ENCODE measurements at regions not wholly inside any gene's neighbourhood (a gene's known extent, or its start where the extent isn't known, plus 50 kb on each side); places are given as distances from the start of the nearest gene placed in this dataset.

DNA sequence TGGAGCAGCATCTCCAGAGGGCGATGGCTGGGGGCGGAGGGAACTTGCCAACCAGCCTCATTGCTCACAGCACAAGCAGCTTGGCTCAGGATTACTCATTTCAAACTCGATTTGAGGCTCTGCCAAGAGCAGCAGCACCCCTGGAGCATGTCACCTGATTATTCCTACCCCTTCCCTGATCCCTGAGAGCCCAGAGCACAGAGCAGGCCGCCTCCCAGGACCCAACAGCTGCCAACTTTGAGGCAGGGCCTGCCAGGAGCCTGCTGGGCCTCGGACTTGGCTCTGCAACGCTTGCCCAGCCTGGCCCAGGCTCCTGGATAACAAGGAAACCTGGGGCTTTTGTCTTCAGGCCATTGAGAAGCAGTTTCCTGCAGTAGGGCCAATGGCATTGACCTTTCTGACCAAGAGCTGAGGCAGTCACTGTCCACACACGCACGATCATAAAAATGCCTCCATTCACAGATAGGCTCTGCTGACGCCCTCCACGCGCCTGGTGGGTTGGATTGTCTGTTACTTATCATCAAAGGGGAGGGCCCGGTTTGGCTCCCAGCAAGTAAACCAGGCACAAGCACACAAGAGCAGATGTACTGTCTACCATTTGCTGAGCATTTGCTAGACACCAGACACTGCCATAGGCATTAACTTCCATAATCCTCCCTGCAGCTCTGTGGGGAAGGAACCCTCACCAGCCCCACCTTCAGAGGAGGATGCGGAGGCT lies 406.6 kb upstream of the EEF2KMT start:
- DNase-seq (ENCODE audit: low read depth) = no peak
- TF ChIP-seq, protein P1, sequence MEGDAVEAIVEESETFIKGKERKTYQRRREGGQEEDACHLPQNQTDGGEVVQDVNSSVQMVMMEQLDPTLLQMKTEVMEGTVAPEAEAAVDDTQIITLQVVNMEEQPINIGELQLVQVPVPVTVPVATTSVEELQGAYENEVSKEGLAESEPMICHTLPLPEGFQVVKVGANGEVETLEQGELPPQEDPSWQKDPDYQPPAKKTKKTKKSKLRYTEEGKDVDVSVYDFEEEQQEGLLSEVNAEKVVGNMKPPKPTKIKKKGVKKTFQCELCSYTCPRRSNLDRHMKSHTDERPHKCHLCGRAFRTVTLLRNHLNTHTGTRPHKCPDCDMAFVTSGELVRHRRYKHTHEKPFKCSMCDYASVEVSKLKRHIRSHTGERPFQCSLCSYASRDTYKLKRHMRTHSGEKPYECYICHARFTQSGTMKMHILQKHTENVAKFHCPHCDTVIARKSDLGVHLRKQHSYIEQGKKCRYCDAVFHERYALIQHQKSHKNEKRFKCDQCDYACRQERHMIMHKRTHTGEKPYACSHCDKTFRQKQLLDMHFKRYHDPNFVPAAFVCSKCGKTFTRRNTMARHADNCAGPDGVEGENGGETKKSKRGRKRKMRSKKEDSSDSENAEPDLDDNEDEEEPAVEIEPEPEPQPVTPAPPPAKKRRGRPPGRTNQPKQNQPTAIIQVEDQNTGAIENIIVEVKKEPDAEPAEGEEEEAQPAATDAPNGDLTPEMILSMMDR (conservative IDR thresholded peaks at IDR 0.05; ENCODE audit: low read depth, low read length) = no peak
- no peak overlapping the region for H3K4me3 ChIP-seq (ENCODE audit: low read depth, low read length)

DNA sequence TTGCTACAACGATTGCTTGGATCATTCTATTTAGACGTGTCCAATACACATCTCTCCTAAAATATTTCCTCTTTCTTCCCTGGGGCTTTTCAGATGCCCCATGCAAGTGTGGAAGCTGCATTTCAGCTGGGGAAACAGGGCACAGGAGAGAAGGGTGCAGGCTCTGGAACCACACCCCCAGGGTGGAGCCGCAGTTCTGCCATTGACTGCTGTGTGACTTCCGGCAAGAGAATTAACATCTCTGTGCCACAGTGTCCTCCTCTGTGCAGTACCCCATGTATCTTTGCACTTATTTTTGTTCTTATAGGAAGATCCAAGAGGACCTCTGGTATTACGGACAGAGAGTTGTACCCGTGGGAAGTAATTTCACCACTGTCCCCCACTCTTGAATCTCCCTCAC lies 405.3 kb upstream of the EEF2KMT start:
- no peak for DNase-seq (ENCODE audit: low read depth)
- TF ChIP-seq, protein P1 (conservative IDR thresholded peaks at IDR 0.05; ENCODE audit: low read depth, low read length) = no peak
- H3K4me3 ChIP-seq (ENCODE audit: low read depth, low read length) = no peak overlapping the region

DNA sequence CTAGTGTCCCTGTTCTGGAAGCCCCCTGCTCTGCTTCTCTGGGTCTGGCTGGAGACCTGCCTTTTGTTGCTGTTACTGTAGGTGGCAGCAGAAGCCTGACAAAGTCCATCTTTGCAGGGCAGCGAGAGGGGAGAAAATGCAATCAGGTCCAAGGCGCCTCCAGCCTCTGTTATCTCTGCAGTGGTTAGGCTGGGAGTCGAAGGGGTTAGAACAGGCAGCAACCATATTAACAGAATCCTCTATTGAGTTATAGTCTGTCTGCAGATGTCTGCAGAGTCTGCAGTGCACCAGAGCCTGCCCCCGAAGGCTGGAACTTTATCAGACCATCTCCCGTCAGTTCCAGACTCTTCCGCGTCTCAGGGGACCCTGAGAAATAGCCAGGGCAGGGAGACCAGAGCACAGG lies 404.9 kb upstream of the EEF2KMT start:
- DNase-seq (ENCODE audit: low read depth) = no peak
- TF ChIP-seq, protein P1 (conservative IDR thresholded peaks at IDR 0.05; ENCODE audit: low read depth, low read length) = no peak

DNA sequence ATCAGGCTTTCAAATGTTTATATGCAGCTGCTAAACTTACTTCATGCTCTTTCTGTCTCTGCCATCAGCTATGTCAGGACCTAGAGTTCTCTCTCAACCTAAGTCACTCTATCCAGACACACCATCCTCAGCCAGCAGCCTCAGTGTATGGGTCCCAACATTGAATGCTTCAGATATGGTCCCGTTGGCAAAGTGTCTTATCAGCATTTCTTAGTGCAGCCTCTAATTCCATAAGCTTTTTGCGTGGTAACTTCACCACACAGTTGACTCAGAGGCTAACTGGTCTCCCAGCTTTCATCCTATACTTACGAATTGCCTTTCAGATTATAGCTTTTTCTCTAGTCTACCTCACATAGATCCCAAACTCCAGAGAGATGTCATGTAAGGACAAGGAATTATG lies 402.9 kb upstream of the EEF2KMT start:
- H3K4me3 ChIP-seq (ENCODE audit: low read depth, low read length) = no peak overlapping the region
- no peak for DNase-seq (ENCODE audit: low read depth)
- TF ChIP-seq, protein P1 (conservative IDR thresholded peaks at IDR 0.05; ENCODE audit: low read depth, low read length) = no peak

More for the DNA sequence above, 404.9 kb upstream of the EEF2KMT start:
- H3K4me3 ChIP-seq (ENCODE audit: low read depth, low read length) = no peak overlapping the region

DNA sequence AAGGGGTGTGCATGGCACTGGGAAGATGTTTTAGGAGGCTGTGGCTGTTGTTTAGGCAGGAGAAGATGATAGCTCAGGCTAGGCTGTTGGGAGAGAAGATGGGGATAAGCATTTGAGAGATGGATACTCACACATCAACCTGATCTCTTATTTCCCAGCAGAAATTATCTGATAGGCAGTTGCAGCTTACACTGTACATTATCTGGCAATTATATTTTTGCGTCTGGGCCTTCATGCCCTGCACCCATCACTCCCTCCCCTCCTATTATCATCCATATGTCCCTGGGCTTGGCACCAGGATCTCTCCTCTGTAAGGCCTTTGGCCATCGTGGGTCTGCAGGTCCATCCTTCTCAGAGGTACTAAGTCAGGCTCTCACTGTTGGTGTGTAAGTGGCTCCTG lies 401.0 kb upstream of the EEF2KMT start:
- no peak for DNase-seq (ENCODE audit: low read depth)
- no peak overlapping the region for H3K4me3 ChIP-seq (ENCODE audit: low read depth, low read length)
- TF ChIP-seq, protein P1 (conservative IDR thresholded peaks at IDR 0.05; ENCODE audit: low read depth, low read length) = no peak

DNA sequence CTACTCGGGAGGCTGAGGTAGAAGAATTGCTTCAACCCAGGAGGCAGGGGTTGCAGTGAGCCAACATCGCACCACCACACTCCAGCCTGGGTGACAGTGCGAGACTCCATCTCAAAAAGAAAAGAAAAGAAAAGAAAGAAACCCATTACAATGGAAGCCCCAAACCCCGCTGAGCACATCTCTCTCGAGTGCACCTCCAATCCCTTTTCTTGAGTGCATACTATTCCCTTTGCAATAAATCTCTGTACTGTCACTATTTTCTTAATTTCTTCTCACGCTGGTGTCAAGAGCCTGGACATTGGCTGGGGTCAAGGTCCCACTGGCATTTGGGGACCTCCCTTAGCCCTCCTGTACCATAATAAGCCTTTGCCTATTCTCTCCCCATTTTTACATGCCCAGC lies 398.4 kb upstream of the EEF2KMT start:
- no peak for DNase-seq (ENCODE audit: low read depth)
- H3K4me3 ChIP-seq (ENCODE audit: low read depth, low read length) = no peak overlapping the region
- TF ChIP-seq, protein P1 (conservative IDR thresholded peaks at IDR 0.05; ENCODE audit: low read depth, low read length) = no peak

DNA sequence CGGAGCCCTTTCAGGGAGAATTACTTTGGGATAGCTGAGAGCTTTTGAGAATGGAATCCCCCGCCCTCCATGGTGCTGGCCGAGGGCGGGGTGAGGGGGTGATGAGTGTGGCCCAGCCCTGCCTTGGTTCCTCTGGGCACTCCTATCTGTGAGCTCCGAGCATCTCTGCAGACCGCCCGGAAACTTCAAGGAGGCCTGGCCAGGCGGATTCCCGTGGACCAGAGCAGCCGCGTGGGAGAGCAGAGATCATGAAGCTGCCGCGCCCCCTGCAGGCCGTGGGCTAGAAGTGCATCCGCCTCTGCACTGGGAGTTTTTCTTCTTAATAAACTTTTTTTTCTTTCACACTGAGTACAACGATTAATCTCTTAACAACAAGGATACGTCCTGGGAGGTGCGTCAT lies 392.9 kb upstream of the EEF2KMT start:
- H3K4me3 ChIP-seq (ENCODE audit: low read depth, low read length) = no peak overlapping the region
- no peak for DNase-seq (ENCODE audit: low read depth)
- TF ChIP-seq, protein P1 (conservative IDR thresholded peaks at IDR 0.05; ENCODE audit: low read depth, low read length) = no peak
